Muscle of leg (tissue), 3 donors: ENCODE measurements at regions not wholly inside any gene's neighbourhood (a gene's known extent, or its start where the extent isn't known, plus 50 kb on each side); places are given as distances from the start of the nearest gene placed in this dataset.

Source experiments
- DNase-seq: peaks from one replicate; pipeline ENCODE4 v3.0.0; 2013
- H3K27ac ChIP-seq: one replicate; pipeline ENCODE4 v1.5.1; 2013; ENCODE audit warnings: mild to moderate bottlenecking, low read length, control low read depth
- H3K27me3 ChIP-seq: one replicate; pipeline ENCODE4 v1.6.1; 2013; ENCODE audit warnings: low read length; ENCODE audit not compliant: control insufficient read depth, insufficient read depth
- H3K36me3 ChIP-seq: one replicate; pipeline ENCODE4 v1.6.1; 2013; ENCODE audit warnings: low read length; ENCODE audit not compliant: control insufficient read depth, insufficient read depth
- H3K4me1 ChIP-seq: one replicate; pipeline ENCODE4 v1.6.1; 2013; ENCODE audit warnings: low read length; ENCODE audit not compliant: control insufficient read depth, insufficient read depth
- H3K4me3 ChIP-seq: one replicate; pipeline ENCODE4 v1.5.1; 2013; ENCODE audit warnings: low read length, control low read depth
- H3K9me3 ChIP-seq: replicated peaks from 2 replicates; pipeline ENCODE4 v1.6.1; 2013; ENCODE audit warnings: low read depth, low read length; ENCODE audit not compliant: control insufficient read depth
- WGBS: methylation state at CpG from one replicate; pipeline ENCODE4 v1.1.5; 2013; ENCODE audit warnings: missing lambda C conversion rate; ENCODE audit not compliant: insufficient coverage; 5-methylcytosine and 5-hydroxymethylcytosine counted together

DNA sequence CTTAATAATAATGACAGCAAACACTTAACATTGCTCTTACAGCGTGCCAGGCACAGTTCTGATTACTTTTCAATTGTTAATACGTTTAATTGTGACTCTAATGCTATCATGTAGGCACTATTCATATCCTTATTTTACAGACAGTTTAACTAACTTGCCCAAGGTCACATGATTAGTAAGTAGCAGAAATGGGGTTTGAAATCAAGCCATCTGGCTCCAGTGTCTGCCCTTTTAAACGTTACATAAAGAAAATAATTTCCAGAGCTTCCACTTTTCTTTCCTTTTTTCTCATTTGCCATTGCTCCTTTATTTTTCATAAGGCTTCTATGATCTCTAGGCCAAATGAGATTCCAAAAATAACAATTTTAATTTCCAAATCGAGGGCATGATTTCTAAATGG is 50.6 kb upstream of the IKZF2 start:
- DNase-seq = peak; percentile 25
- H3K27me3 ChIP-seq = no peaks in the 10 kb centered on the region

DNA sequence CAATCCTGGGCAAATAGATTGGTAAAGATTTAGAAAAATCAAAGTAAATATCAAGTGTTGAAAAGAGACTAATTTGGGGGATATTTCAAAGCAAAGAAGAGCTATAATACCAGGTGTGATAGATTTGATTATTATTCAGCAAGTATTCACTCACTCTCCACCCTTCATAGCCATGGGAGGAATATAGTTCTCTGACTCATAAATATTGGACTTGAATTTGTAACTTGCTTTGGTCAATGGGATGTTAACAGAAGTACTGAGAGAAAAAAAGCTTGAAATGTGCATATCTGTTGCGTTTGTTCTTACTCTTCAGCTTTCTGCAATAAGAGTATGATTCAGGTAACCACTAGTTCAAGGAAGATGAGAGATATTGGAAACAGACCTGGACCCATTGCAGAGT is 54.5 kb upstream of the IKZF2 start:
- Histone ChIP-seq H3K27ac (no peak overlapping the region), H3K27me3 (no peaks in the 10 kb centered on the region), H3K4me3 (no peak overlapping the region), H3K36me3 (no peaks in the 10 kb centered on the region), H3K4me1 (no peaks in the 10 kb centered on the region), H3K9me3 (no peaks in the 10 kb centered on the region)
- WGBS = 100% methylated on average over 1 of the region's 1 CpG
- no peak for DNase-seq

More for the DNA sequence above, 50.6 kb upstream of the IKZF2 start:
- WGBS = no CpG with 5 or more reads among the region's 4 CpGs
- no peaks in the 10 kb centered on the region for H3K9me3 ChIP-seq
- H3K27ac ChIP-seq = no peak overlapping the region
- no peaks in the 10 kb centered on the region for H3K36me3 ChIP-seq
- no peak overlapping the region for H3K4me3 ChIP-seq
- no peaks in the 10 kb centered on the region for H3K4me1 ChIP-seq

DNA sequence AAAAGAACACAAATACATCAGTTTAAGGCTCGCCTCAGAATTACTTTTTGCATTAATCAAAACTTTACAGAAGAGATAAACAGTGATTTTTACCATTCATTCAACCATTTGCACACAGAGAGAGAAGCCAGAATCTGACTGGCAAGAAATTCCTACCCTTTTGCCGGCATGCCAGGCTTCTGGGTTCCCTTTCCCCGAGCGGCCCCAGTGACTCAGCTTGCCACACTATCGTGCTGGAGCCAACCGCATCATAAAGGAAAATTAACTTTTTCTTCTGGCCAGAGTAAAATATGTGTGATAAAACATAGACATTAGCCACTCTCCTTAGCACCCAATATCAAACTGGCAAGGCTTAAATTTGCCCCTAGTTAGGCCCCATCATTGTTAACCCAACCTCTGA is 61.8 kb upstream of the IKZF2 start:
- H3K9me3 ChIP-seq = no peaks in the 10 kb centered on the region
- no peak overlapping the region for H3K4me3 ChIP-seq
- H3K27ac ChIP-seq = no peak overlapping the region
- 100% methylated on average over 1 of the region's 6 CpGs for WGBS
- no peaks in the 10 kb centered on the region for H3K4me1 ChIP-seq
- H3K36me3 ChIP-seq = no peaks in the 10 kb centered on the region
- DNase-seq = no peak
- H3K27me3 ChIP-seq = no peaks in the 10 kb centered on the region

DNA sequence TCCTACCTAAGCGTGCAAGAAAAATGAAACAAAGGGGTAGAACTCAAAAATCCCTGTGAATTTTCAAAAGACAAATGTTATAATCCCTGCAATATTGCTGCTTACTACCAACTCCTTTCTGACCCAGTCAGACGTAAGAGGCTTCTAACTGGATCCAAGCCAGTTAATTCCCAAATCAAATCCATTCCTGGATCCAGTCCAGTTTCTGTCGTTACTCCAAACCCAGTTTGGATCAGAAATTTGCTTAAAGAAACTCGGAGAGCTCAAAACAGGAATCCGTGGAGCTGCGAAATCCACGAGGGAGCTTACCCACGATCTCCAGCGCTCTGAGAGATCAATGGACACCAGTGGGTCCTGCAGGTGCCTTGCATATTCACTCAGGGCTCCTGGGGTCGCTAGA is 62.8 kb upstream of the IKZF2 start:
- Histone ChIP-seq H3K4me3 (no peak overlapping the region), H3K36me3 (no peaks in the 10 kb centered on the region), H3K4me1 (no peaks in the 10 kb centered on the region), H3K27me3 (no peaks in the 10 kb centered on the region), H3K9me3 (no peaks in the 10 kb centered on the region), H3K27ac (no peak overlapping the region)
- WGBS = 37% methylated on average over 8 of the region's 10 CpGs
- DNase-seq = no peak

DNA sequence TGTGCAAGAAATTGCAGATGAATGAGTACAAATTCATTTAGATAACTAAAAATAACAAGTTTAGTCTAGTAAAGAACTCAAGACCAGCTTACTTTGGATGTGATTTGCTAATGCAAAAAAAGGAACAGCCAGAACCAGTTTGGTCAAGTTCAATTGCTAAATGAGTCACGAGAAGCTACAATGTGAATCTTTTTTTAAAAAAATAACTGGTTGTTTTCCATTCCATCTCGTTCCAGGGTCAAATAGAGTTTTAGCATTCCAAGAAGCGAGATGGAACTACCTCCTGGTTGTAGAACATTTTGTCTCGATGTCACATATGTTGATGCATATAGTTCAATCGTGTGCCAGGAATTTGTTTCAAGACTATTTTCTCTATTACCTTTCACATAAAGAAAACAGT is 65.0 kb upstream of the IKZF2 start:
- no CpG with 5 or more reads among the region's 5 CpGs for WGBS
- DNase-seq = peak; percentile 39
- no peak overlapping the region for H3K27ac ChIP-seq

DNA sequence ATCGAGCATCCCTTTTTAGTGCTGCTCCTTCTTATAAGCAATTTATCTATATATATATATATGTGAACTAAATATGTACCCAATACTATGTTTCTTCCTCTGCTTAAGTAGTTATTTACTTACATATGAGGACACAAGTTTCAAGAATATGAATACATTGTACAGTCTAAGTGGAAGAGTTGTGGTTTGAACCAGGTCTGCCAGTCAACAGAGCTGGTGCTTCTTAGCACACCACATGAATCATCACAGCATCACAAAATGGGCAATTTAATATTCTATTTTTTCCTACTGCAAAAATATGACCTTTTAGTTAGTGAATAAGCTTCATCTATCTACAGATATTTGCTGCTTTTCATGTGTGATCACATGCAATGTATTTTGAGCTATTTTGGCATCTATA is 64.4 kb upstream of the SPAG16 start:
- no peaks in the 10 kb centered on the region for H3K9me3 ChIP-seq
- DNase-seq = no peak
- no peak overlapping the region for H3K27ac ChIP-seq
- H3K4me1 ChIP-seq = no peaks in the 10 kb centered on the region
- no peaks in the 10 kb centered on the region for H3K36me3 ChIP-seq
- no CpG with 5 or more reads among the region's 1 CpG for WGBS
- no peak overlapping the region for H3K4me3 ChIP-seq
- no peaks in the 10 kb centered on the region for H3K27me3 ChIP-seq

More for the DNA sequence above, 65.0 kb upstream of the IKZF2 start:
- H3K27me3 ChIP-seq = no peaks in the 10 kb centered on the region
- H3K4me3 ChIP-seq = no peak overlapping the region
- no peaks in the 10 kb centered on the region for H3K9me3 ChIP-seq
- no peaks in the 10 kb centered on the region for H3K4me1 ChIP-seq
- no peaks in the 10 kb centered on the region for H3K36me3 ChIP-seq

DNA sequence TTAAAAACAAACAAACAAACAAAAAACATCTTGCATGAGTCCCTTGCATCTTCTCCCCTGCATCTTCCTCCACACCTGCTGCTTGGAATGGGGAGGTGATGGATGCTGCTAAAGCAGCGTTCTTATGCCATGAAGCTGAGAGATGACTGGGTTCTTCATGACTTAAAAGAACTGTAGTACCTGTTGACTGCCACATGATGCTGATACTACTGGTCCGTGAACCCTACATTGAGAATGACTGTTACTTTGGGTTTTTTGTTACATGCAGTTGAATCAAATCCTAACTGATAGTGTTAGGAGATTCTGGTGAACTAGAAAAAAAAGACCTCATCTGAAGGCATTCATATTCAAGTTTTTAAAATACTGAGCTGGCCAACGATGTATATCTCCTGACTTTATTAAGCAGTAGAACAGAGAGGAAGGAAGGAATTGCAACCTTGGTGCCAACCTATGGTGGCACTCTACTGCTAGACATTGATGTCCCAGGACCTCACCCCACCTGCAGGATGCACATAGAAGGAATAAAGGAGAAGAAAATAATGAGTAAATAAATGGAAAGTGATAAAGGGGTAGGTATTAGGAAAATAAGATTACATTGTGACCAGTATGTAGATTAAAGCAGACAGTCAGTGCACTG is 63.2 kb upstream of the SPAG16 start:
- H3K4me1 ChIP-seq = no peaks in the 10 kb centered on the region
- H3K27me3 ChIP-seq = no peaks in the 10 kb centered on the region
- no peak for DNase-seq
- H3K27ac ChIP-seq = no peak overlapping the region
- H3K4me3 ChIP-seq = no peak overlapping the region
- H3K36me3 ChIP-seq = no peaks in the 10 kb centered on the region
- H3K9me3 ChIP-seq = no peaks in the 10 kb centered on the region
- 100% methylated on average over 1 of the region's 3 CpGs for WGBS

DNA sequence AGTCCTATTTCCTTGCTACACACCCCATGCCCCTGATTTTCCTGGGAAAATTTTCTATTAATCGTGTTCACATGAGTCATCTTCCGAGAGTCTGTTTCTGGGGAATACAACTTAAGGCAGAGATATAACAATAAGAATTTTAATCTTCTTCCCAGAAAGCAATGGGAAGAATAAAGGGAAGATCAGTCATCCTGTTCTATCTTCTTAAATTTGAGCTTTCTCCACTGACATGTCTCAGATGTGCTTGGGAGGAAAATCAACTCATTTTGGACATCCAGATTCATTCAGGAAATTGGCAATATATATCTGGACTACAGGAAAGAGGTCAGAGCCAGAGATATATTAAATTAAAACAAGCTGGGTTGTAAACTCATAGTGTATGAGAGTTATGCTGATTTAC is 62.3 kb upstream of the SPAG16 start:
- Histone ChIP-seq H3K27me3 (no peaks in the 10 kb centered on the region), H3K27ac (no peak overlapping the region), H3K36me3 (no peaks in the 10 kb centered on the region), H3K4me1 (no peaks in the 10 kb centered on the region), H3K9me3 (no peaks in the 10 kb centered on the region), H3K4me3 (no peak overlapping the region)
- no CpG with 5 or more reads among the region's 2 CpGs for WGBS
- peak; percentile 60 for DNase-seq

DNA sequence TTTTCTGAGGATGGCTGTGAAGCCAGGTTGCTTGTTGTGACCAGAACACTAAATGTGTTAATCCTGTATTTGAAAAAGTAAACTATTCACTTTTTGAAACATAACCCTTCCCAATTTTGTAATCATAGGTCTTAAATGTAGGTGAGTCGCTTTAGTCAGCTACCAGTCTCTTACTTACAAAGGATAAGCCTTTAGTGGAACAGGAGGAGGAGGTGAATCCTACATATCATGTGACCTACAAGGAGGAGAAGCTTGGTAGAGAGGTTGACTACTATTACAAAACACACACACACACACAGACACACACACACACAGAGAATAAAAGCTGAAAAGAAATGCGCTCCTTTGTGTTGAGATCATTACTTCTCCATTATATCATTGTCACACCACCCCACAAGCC is 59.9 kb upstream of the SPAG16 start:
- Histone ChIP-seq H3K4me3 (no peak overlapping the region), H3K36me3 (no peaks in the 10 kb centered on the region), H3K27ac (no peak overlapping the region), H3K9me3 (no peaks in the 10 kb centered on the region), H3K27me3 (no peaks in the 10 kb centered on the region), H3K4me1 (no peaks in the 10 kb centered on the region)
- DNase-seq = no peak
- no CpG with 5 or more reads among the region's 2 CpGs for WGBS

DNA sequence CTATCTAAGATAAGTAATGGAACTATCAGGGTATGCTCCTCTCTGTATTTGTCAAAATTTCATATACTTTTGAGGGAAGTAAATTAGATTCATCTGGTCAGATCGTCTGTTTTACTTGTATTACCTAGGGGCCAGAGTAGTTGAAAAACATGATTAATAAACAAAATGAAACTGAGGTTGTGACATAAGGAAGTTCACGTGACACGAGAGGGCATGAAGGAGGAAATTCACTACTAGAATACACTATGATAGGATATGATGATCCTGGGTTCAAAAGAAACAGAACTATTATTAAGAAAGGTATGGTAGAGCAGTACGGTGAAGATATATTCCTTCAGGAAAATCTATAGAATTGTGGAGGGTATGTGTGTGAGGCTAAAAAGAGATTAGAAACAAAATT is 58.4 kb upstream of the SPAG16 start:
- no peaks in the 10 kb centered on the region for H3K36me3 ChIP-seq
- H3K9me3 ChIP-seq = no peaks in the 10 kb centered on the region
- DNase-seq = no peak
- 43% methylated on average over 2 of the region's 4 CpGs for WGBS
- H3K27ac ChIP-seq = no peak overlapping the region
- H3K4me3 ChIP-seq = no peak overlapping the region
- no peaks in the 10 kb centered on the region for H3K27me3 ChIP-seq
- no peaks in the 10 kb centered on the region for H3K4me1 ChIP-seq

DNA sequence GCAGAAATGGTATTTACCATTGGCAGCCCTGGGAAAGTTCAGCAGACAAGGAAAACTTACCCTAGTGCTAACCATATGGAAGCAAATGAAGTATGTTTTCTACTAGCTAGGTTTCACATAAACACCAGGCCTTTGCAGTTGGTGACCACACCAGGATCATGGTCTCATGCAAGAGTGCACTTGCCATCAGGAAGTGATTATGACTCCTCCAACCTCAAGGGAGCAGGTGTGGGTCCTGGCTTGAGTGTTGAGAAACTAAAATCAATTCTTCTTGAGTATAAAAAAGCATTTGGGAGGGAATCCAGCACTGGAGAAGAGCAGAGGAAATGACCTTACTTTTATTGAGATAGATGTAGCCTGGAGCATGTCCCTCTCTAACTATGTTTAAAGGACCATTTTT is 56.8 kb upstream of the SPAG16 start:
- H3K27me3 ChIP-seq = no peaks in the 10 kb centered on the region
- H3K4me3 ChIP-seq = no peak overlapping the region

More for the DNA sequence above, 56.8 kb upstream of the SPAG16 start:
- Histone ChIP-seq H3K27ac (no peak overlapping the region), H3K9me3 (no peaks in the 10 kb centered on the region), H3K4me1 (no peaks in the 10 kb centered on the region), H3K36me3 (no peaks in the 10 kb centered on the region)
- DNase-seq = no peak
